B cell (primary cell): ENCODE measurements at regions not wholly inside any gene's neighbourhood (a gene's known extent, or its start where the extent isn't known, plus 50 kb on each side); places are given as distances from the start of the nearest gene placed in this dataset.

Experiments used
- ATAC-seq: fragments of 200-7000 bp; cut with Tn5 transposase; one replicate; pipeline ENCODE4 v1.10.0; 2021; ENCODE audit warnings: low read depth, mild to moderate bottlenecking, moderate number of reproducible peaks, moderate library complexity
- CTCF ChIA-PET: fragments of 350-600 bp; sonication (Branson Sonifier 250); formaldehyde crosslinking; loops from one replicate; lab custom pipeline; 2021; ENCODE audit warnings: antibody characterized with exemption, inconsistent platforms; lab: Charles Lee
- POLR2A ChIA-PET: fragments of 350-600 bp; sonication (Branson Sonifier 250); formaldehyde crosslinking; loops from one replicate; lab custom pipeline; 2021; ENCODE audit warnings: antibody characterized with exemption; lab: Charles Lee
- DNase-seq: peaks from one replicate; pipeline ENCODE4 v3.0.0; 2013
- H2AFZ ChIP-seq: 2 replicates; pipeline ENCODE4 v1.6.1; 2012; ENCODE audit warnings: mild to moderate bottlenecking, low read depth, low read length; ENCODE audit not compliant: insufficient read depth, poor library complexity, severe bottlenecking
- H3K27ac ChIP-seq, 2 donors: 1 replicate in 1 of 2; 2 replicates in 1 of 2; pipeline ENCODE4 v1.5.1; 2012 to 2013; ENCODE audit warnings: low read length in 2 of 2, mild to moderate bottlenecking in 2 of 2, moderate library complexity in 1 of 2
- H3K27me3 ChIP-seq, 4 experiments: fragments of 200-600 bp in 1 of 4; sonication (generic) in 1 of 4; replicated peaks in 1 of 4; 1 replicate in 2 of 4; 2 replicates in 2 of 4; pipeline versions ENCODE4 v1.6.1 to v1.7.0; 2013 to 2016; ENCODE audit warnings: low read length in 3 of 4, mild to moderate bottlenecking in 2 of 4, mixed read lengths in 1 of 4, moderate library complexity in 1 of 4; ENCODE audit not compliant: insufficient read depth in 4 of 4, control insufficient read depth in 3 of 4; ENCODE audit errors: control extremely low read depth in 1 of 4
- H3K36me3 ChIP-seq, 2 experiments: replicated peaks in 1 of 2; 1 replicate in 1 of 2; 2 replicates in 1 of 2; pipeline versions ENCODE4 v1.6.1 to v1.7.1; 2013; ENCODE audit warnings: low read length in 1 of 2; ENCODE audit not compliant: insufficient read depth in 2 of 2, control insufficient read depth in 1 of 2; ENCODE audit errors: control extremely low read depth in 1 of 2, extremely low read depth in 1 of 2
- H3K4me1 ChIP-seq, 2 donors: fragments of 200-600 bp in 1 of 2; sonication (generic) in 1 of 2; 1 replicate in 1 of 2; 2 replicates in 1 of 2; pipeline versions ENCODE4 v1.5.1 to v1.6.1; 2013 to 2017; ENCODE audit warnings: low read length in 2 of 2; ENCODE audit not compliant: control insufficient read depth in 2 of 2, insufficient read depth in 2 of 2
- H3K4me2 ChIP-seq: replicated peaks from 2 replicates; pipeline ENCODE3; 2012; ENCODE audit warnings: mild to moderate bottlenecking, low read depth, low read length; ENCODE audit not compliant: poor library complexity, severe bottlenecking
- H3K4me3 ChIP-seq, 5 experiments: fragments of 200-600 bp in 1 of 5; sonication (generic) in 1 of 5; 1 replicate in 3 of 5; 2 replicates in 2 of 5; pipeline versions ENCODE4 v1.5.1 to v1.7.0; 2011 to 2016; ENCODE audit warnings: low read length in 4 of 5, mild to moderate bottlenecking in 4 of 5, low read depth in 2 of 5, control low read depth in 1 of 5, moderate library complexity in 1 of 5; ENCODE audit not compliant: insufficient read depth in 1 of 5; ENCODE audit errors: control extremely low read depth in 1 of 5, extremely low read depth in 1 of 5
- H3K79me2 ChIP-seq: fragments of 200-600 bp; sonication (generic); one replicate; pipeline ENCODE4 v1.6.0; 2016; ENCODE audit warnings: low read length; ENCODE audit not compliant: control insufficient read depth, insufficient read depth
- H3K9ac ChIP-seq: fragments of 200-600 bp; sonication (generic); 2 replicates; pipeline ENCODE4 v1.6.1; 2017; ENCODE audit warnings: mild to moderate bottlenecking, low read length, moderate library complexity
- H3K9me3 ChIP-seq, 3 donors: one replicate each; pipeline versions ENCODE4 v1.6.1 to v1.7.1; 2013; ENCODE audit warnings: low read length in 2 of 3; ENCODE audit not compliant: control insufficient read depth in 2 of 3, insufficient read depth in 1 of 3; ENCODE audit errors: control extremely low read depth in 1 of 3
- H4K20me1 ChIP-seq: 2 replicates; pipeline ENCODE4 v1.6.0; 2012; ENCODE audit warnings: mild to moderate bottlenecking, low read length; ENCODE audit not compliant: insufficient read depth, control insufficient read depth, poor library complexity, severe bottlenecking
- H3K27ac Mint-ChIP-seq: one replicate; pipeline ENCODE4 v1.8.0; 2021; ENCODE audit warnings: mixed read lengths
- H3K27me3 Mint-ChIP-seq: one replicate; pipeline ENCODE4 v1.8.0; 2021; ENCODE audit warnings: mixed read lengths
- H3K4me1 Mint-ChIP-seq: one replicate; pipeline ENCODE4 v1.8.0; 2021; ENCODE audit warnings: mixed read lengths
- H3K4me3 Mint-ChIP-seq: one replicate; pipeline ENCODE4 v1.8.0; 2021; ENCODE audit warnings: mixed read lengths
- H3K9me3 Mint-ChIP-seq: one replicate; pipeline ENCODE4 v1.8.0; 2022; ENCODE audit warnings: mixed read lengths; ENCODE audit not compliant: insufficient read depth
- CTCF ChIP-seq: fragments of 200-600 bp; IDR thresholded peaks from one replicate; pipeline ENCODE4 v1.8.0; 2022; ENCODE audit warnings: antibody characterized with exemption, mild to moderate bottlenecking
- EZH2 ChIP-seq: IDR thresholded peaks from 2 replicates; pipeline ENCODE4 v1.6.1; 2012; ENCODE audit warnings: borderline replicate concordance, low read depth, mild to moderate bottlenecking, moderate library complexity, low read length; ENCODE audit not compliant: insufficient read depth, poor library complexity, severe bottlenecking
- WGBS: methylation state at CpG from one replicate; pipeline ENCODE4 v1.1.5; 2013; ENCODE audit warnings: missing lambda C conversion rate; ENCODE audit not compliant: insufficient coverage; 5-methylcytosine and 5-hydroxymethylcytosine counted together
- intact Hi-C: fragments of 100-400 bp; cut with micrococcal nuclease; formaldehyde crosslinking; loops from one replicate; pipeline ENCODE4 v1.10.0; 2022

GRCh38 chr14:40414386-40414785 is 982.2 kb upstream of the FBXO33 start:
- H3K9me3 Mint-ChIP-seq, result peaks cover 4% of the 10 kb centered on the region
- no peaks in the 10 kb centered on the region for H4K20me1 ChIP-seq
- DNase-seq (no peak), ATAC-seq (no peak)
- H3K4me3 Mint-ChIP-seq, result no peak overlapping the region
- no peaks in the 10 kb centered on the region for H3K27me3 Mint-ChIP-seq
- H3K4me1 Mint-ChIP-seq, result no peaks in the 10 kb centered on the region
- no peaks in the 10 kb centered on the region for H3K36me3 ChIP-seq
- H3K9ac ChIP-seq, result no peak overlapping the region
- no peaks in the 10 kb centered on the region for H3K4me1 ChIP-seq
- intact Hi-C loops, result no loop called here
- H3K79me2 ChIP-seq, result no peaks in the 10 kb centered on the region
- no peak overlapping the region for H3K4me2 ChIP-seq
- ChIA-PET CTCF (no interaction called here), POLR2A (no interaction called here)
- TF ChIP-seq EZH2 (no peak), CTCF (no peak)
- no peak overlapping the region for H3K27ac ChIP-seq
- H2AFZ ChIP-seq, result no peak overlapping the region
- peaks cover 0 to 3% (median 0%) of the 10 kb centered on the region in 3 donors for H3K9me3 ChIP-seq
- 57% methylated on average over 1 of the region's 2 CpGs for WGBS
- H3K4me3 ChIP-seq, result no peak overlapping the region
- no peaks in the 10 kb centered on the region for H3K27me3 ChIP-seq
- no peak overlapping the region for H3K27ac Mint-ChIP-seq

DNA sequence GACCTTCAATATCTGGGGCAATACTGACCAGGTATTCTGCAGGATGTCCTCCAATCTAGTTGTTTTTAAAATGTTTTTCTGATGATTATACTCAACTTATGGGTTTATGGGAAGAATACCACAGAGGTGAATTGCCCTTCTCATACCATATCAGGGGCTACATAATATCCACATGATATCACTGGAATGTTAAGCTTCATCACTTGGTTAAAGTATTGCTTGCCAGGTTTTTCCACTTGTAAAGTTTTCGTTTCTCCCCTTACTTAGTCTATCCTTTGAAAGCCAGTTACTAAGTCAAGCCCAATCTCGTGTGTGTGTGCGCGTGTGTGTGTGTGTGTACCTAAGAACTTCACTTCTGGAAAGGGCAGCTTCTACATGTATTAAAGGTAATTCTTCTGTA is 980.9 kb upstream of the FBXO33 start:
- Mint-ChIP-seq H3K4me1 (no peaks in the 10 kb centered on the region), H3K27ac (no peak overlapping the region), H3K27me3 (no peaks in the 10 kb centered on the region), H3K4me3 (no peak overlapping the region), H3K9me3 (peaks cover 8% of the 10 kb centered on the region)
- Histone ChIP-seq H3K79me2 (no peaks in the 10 kb centered on the region), H3K4me3 (no peak overlapping the region), H3K36me3 (no peaks in the 10 kb centered on the region), H3K9me3 (peaks cover 0 to 9% (median 7%) of the 10 kb centered on the region in 3 donors), H3K9ac (no peak overlapping the region), H3K4me1 (no peaks in the 10 kb centered on the region), H4K20me1 (no peaks in the 10 kb centered on the region), H2AFZ (no peak overlapping the region), H3K27ac (no peak overlapping the region), H3K4me2 (no peak overlapping the region), H3K27me3 (no peaks in the 10 kb centered on the region)
- no peak for TF ChIP-seq CTCF
- no peak for TF ChIP-seq EZH2
- CTCF ChIA-PET, result no interaction called here
- intact Hi-C loops, result no loop called here
- ATAC-seq (no peak), DNase-seq (no peak)
- POLR2A ChIA-PET, result no interaction called here
- no CpG with 5 or more reads among the region's 4 CpGs for WGBS
